ENCODE measurements at regions not wholly inside any gene's neighbourhood (a gene's known extent, or its start where the extent isn't known, plus 50 kb on each side); places are given as distances from the start of the nearest gene placed in this dataset.

- no peak for TF ChIP-seq JUND (IDR thresholded peaks at IDR 0.05)
- peaks cover 9 to 17% of the 10 kb centered on the region in 2 experiments; a peak in 2 of 4 replicates for H3K9me3 ChIP-seq (ENCODE audit: control insufficient read depth in 1 of 2, insufficient read depth in 1 of 2, low read depth in 1 of 2, low read length in 2 of 2)
- DNase-seq (ENCODE audit: low read depth, low spot score) (no peak), ATAC-seq (no peak)
- no peak overlapping the region for H3K4me3 ChIP-seq (replicated peaks in 1 of 2; ENCODE audit: low read depth in 1 of 2, low read length in 2 of 2)
- no peak overlapping the region for H3K4me2 ChIP-seq (ENCODE audit: low read length)
- no peak overlapping the region for H2AFZ ChIP-seq (ENCODE audit: low read depth, low read length, poor library complexity, severe bottlenecking)
- intact Hi-C loops (cut with micrococcal nuclease) = no loop called here
- H3K9ac ChIP-seq (ENCODE audit: low read length) = no peak overlapping the region
- RAD21 ChIA-PET (ENCODE audit: low non-redundant PET in 1 of 2, low total read pairs in 2 of 2, uncharacterized antibody in 2 of 2, unreplicated experiment in 2 of 2) = no interaction called here
- H3K36me3 ChIP-seq (ENCODE audit: control insufficient read depth in 1 of 2, insufficient read depth in 2 of 2, low read length in 2 of 2) = no peaks in the 10 kb centered on the region
- H3K9me2 ChIP-seq (ENCODE audit: insufficient read depth) = no peaks in the 10 kb centered on the region
- no peaks in the 10 kb centered on the region for H3K27me3 ChIP-seq (ENCODE audit: insufficient read depth, low read length)
- no peaks in the 10 kb centered on the region for H3K79me2 ChIP-seq (ENCODE audit: insufficient read depth, low read length)
- H3K27ac ChIP-seq (ENCODE audit: low read depth, low read length) = no peak overlapping the region
- no TSS peak for BruUV-seq (replicated peaks)
- POLR2A ChIA-PET = no interaction called here
- CTCF ChIA-PET = no interaction called here
- no peaks in the 10 kb centered on the region for H4K20me1 ChIP-seq (ENCODE audit: insufficient read depth)
- no peaks in the 10 kb centered on the region for H3K4me1 ChIP-seq (ENCODE audit: control insufficient read depth in 1 of 2, insufficient read depth in 2 of 2, low read length in 2 of 2)
These were observed 491.1 kb downstream of the ZNF385D start for GRCh38 chr3:21259896-21260295.

- ChIA-PET RAD21 (ENCODE audit: low non-redundant PET in 1 of 2, low total read pairs in 2 of 2, uncharacterized antibody in 2 of 2, unreplicated experiment in 2 of 2) (no interaction called here), POLR2A (no interaction called here), CTCF (no interaction called here)
- TF ChIP-seq POLR2AphosphoS5 (IDR thresholded peaks at IDR 0.05; ENCODE audit: low read depth, low read length) = no peak
- no peak for TF ChIP-seq ATF3 (IDR thresholded peaks at IDR 0.05)
- TF ChIP-seq EGR1 (IDR thresholded peaks at IDR 0.05; ENCODE audit: low read depth) = no peak
- no peak for TF ChIP-seq EZH2 (IDR thresholded peaks at IDR 0.05)
- TF ChIP-seq SIN3A (IDR thresholded peaks at IDR 0.05; ENCODE audit: low read depth) = no peak
- TF ChIP-seq POLR2A (IDR thresholded peaks at IDR 0.05; ENCODE audit: borderline replicate concordance, extremely low read depth, insufficient read depth, insufficient read length) = no peak
- no peak for TF ChIP-seq EZH2phosphoT487 (IDR thresholded peaks at IDR 0.05; ENCODE audit: borderline replicate concordance)
- TF ChIP-seq FOSL1 (IDR thresholded peaks at IDR 0.05; ENCODE audit: low read depth) = no peak
- TF ChIP-seq REST (IDR thresholded peaks at IDR 0.05; ENCODE audit: low read depth) = no peak
- no peak for TF ChIP-seq ZBTB33 (IDR thresholded peaks at IDR 0.05; ENCODE audit: extremely low read depth, insufficient replicate concordance, low read length)
- no peak for TF ChIP-seq JUND (IDR thresholded peaks at IDR 0.05)
- no peak for TF ChIP-seq YY1 (IDR thresholded peaks at IDR 0.05; ENCODE audit: extremely low read depth, insufficient replicate concordance, low read depth, low read length)
- Histone ChIP-seq H3K27ac (ENCODE audit: low read depth, low read length) (no peak overlapping the region), H3K9me2 (ENCODE audit: insufficient read depth) (no peaks in the 10 kb centered on the region), H3K9me3 (ENCODE audit: control insufficient read depth in 1 of 2, insufficient read depth in 1 of 2, low read depth in 1 of 2, low read length in 2 of 2) (peaks cover 4 to 12% of the 10 kb centered on the region in 2 experiments; a peak in 2 of 4 replicates), H3K4me3 (replicated peaks in 1 of 2; ENCODE audit: low read depth in 1 of 2, low read length in 2 of 2) (no peak overlapping the region), H2AFZ (ENCODE audit: low read depth, low read length, poor library complexity, severe bottlenecking) (no peak overlapping the region), H3K4me1 (ENCODE audit: control insufficient read depth in 1 of 2, insufficient read depth in 2 of 2, low read length in 2 of 2) (no peaks in the 10 kb centered on the region), H3K79me2 (ENCODE audit: insufficient read depth, low read length) (no peaks in the 10 kb centered on the region), H3K36me3 (ENCODE audit: control insufficient read depth in 1 of 2, insufficient read depth in 2 of 2, low read length in 2 of 2) (no peaks in the 10 kb centered on the region), H4K20me1 (ENCODE audit: insufficient read depth) (no peaks in the 10 kb centered on the region), H3K4me2 (ENCODE audit: low read length) (no peak overlapping the region), H3K9ac (ENCODE audit: low read length) (no peak overlapping the region), H3K27me3 (ENCODE audit: insufficient read depth, low read length) (no peaks in the 10 kb centered on the region)
- no TSS peak for BruUV-seq (replicated peaks)
- ATAC-seq (no peak), DNase-seq (ENCODE audit: low read depth, low spot score) (no peak)
- intact Hi-C loops (cut with micrococcal nuclease) = no loop called here
These were observed 494.1 kb downstream of the ZNF385D start for GRCh38 chr3:21256932-21257331.

Data from HCT116 (cell line).